Natural killer cell (primary cell): ENCODE measurements at regions not wholly inside any gene's neighbourhood (a gene's known extent, or its start where the extent isn't known, plus 50 kb on each side); places are given as distances from the start of the nearest gene placed in this dataset.

Source experiments
- ATAC-seq, 3 donors: fragments of 150-1000 bp in 2 of 3; fragments of 200-7000 bp in 1 of 3; cut with Tn5 transposase; 1 replicate in 1 of 3; 2 replicates in 2 of 3; pipeline ENCODE4 v1.10.0; 2021; ENCODE audit warnings: mild to moderate bottlenecking in 2 of 3, moderate library complexity in 2 of 3
- DNase-seq, 2 donors: peaks; one replicate each; pipeline versions ENCODE4 v3.0.0 to v3.0.0-alpha.2; 2013 to 2021; ENCODE audit warnings: mixed read lengths in 1 of 2
- H3K27ac ChIP-seq: one replicate; pipeline ENCODE4 v1.5.1; 2013; ENCODE audit warnings: mild to moderate bottlenecking, low read length
- H3K27me3 ChIP-seq: one replicate; pipeline ENCODE4 v1.6.1; 2013; ENCODE audit warnings: low read length; ENCODE audit not compliant: control insufficient read depth, insufficient read depth
- H3K36me3 ChIP-seq: one replicate; pipeline ENCODE4 v1.6.1; 2013; ENCODE audit warnings: low read length; ENCODE audit not compliant: control insufficient read depth, insufficient read depth
- H3K4me1 ChIP-seq: one replicate; pipeline ENCODE4 v1.6.1; 2013; ENCODE audit warnings: low read length; ENCODE audit not compliant: control insufficient read depth, insufficient read depth
- H3K4me3 ChIP-seq: one replicate; pipeline ENCODE4 v1.5.1; 2013; ENCODE audit warnings: low read length
- H3K9me3 ChIP-seq: one replicate; pipeline ENCODE4 v1.6.1; 2013; ENCODE audit warnings: low read length; ENCODE audit not compliant: control insufficient read depth, insufficient read depth
- H3K27ac Mint-ChIP-seq, 2 donors: one replicate each; pipeline ENCODE4 v1.8.0; 2022; ENCODE audit warnings: mild to moderate bottlenecking in 2 of 2, mixed read lengths in 2 of 2, moderate library complexity in 1 of 2
- H3K27me3 Mint-ChIP-seq, 2 donors: one replicate each; pipeline ENCODE4 v1.8.0; 2022; ENCODE audit warnings: low read depth in 2 of 2, mixed read lengths in 2 of 2
- H3K36me3 Mint-ChIP-seq: one replicate; pipeline ENCODE4 v1.8.0; 2022; ENCODE audit warnings: mixed read lengths
- H3K4me1 Mint-ChIP-seq, 2 donors: one replicate each; pipeline ENCODE4 v1.8.0; 2022; ENCODE audit warnings: mixed read lengths in 2 of 2
- H3K4me3 Mint-ChIP-seq: one replicate; pipeline ENCODE4 v1.8.0; 2022; ENCODE audit warnings: mild to moderate bottlenecking, moderate library complexity, mixed read lengths
- H3K9me3 Mint-ChIP-seq, 2 donors: one replicate each; pipeline ENCODE4 v1.8.0; 2022; ENCODE audit warnings: mixed read lengths in 2 of 2
- WGBS: methylation state at CpG from one replicate; pipeline ENCODE4 v1.1.7; 2013; ENCODE audit warnings: missing lambda C conversion rate; ENCODE audit not compliant: insufficient coverage; 5-methylcytosine and 5-hydroxymethylcytosine counted together
- intact Hi-C: fragments of 100-400 bp; cut with micrococcal nuclease; formaldehyde crosslinking; loops from one replicate; pipeline ENCODE4 v1.14.2; 2022
- TF ChIP-seq, protein P1 (sequence below): fragments of 200-600 bp; IDR thresholded peaks from one replicate; pipeline ENCODE4 v1.8.0; 2022; ENCODE audit warnings: antibody characterized with exemption

DNA sequence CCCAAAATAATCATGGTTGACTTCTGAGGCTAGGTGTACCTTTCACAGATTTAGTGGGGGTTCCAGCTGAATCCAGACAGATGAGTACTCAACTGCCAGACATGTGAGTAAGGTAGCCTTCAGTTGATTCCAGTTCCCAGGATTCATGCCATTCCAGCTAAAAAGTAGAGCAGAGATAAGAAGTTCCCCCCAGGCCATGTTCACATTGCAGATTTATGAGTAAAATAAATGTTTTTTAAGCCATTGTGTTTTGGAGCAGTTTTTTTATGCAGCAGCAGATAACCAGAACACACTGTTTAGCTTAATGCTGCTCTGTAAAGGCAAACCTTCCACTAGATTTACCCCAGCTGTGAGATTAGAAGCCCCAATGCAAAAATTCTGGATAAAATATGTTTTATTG, 245.0 kb downstream of the RFPL4B start:
- H3K4me1 Mint-ChIP-seq: no peaks in the 10 kb centered on the region

DNA sequence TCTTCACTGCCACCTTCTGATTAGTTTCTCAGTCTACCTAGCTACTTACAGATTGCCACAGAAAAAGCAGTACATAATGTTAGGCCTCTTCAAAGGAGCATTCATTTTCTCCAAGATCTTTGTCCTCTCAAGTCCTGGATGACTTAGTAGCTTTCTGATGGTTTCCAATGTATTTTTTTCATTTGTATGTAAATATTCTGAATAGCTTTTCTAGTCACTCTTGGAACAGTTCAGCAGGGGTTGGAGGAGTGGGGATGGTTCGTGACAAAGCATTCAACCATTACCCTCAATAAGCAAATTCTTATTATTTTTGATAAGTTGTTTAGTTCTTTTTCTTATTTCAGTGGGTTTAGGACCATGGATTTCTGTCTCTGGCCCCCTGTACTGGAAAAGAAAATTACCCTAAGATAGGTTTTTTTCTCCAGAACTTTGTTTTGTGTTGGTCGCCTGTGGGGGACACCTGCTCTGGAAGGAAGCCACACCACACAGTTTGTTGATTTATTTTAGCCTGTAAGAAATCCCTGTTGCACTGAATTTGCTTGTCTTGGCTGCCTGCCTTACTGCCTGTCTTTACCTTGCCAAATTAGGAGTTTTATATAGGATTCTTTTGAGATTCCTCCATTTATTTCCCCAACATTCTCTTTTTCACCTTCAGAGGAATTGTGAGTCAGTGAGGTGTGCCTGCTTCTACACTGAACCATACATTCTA, 247.9 kb downstream of the RFPL4B start:
- Histone ChIP-seq H3K27me3 (no peaks in the 10 kb centered on the region), H3K36me3 (no peaks in the 10 kb centered on the region), H3K9me3 (no peaks in the 10 kb centered on the region), H3K27ac (no peak overlapping the region), H3K4me1 (no peaks in the 10 kb centered on the region), H3K4me3 (no peak overlapping the region)
- Mint-ChIP-seq H3K27ac (no peak overlapping the region), H3K27me3 (no peaks in the 10 kb centered on the region), H3K36me3 (no peaks in the 10 kb centered on the region), H3K4me3 (no peak overlapping the region), H3K4me1 (no peaks in the 10 kb centered on the region), H3K9me3 (peaks cover 12 to 19% of the 10 kb centered on the region in 2 donors)
- intact Hi-C loops: no loop called here
- 69% methylated on average over 1 of the region's 2 CpGs for WGBS
- ATAC-seq (no peak), DNase-seq (no peak)
- TF ChIP-seq, protein P1, sequence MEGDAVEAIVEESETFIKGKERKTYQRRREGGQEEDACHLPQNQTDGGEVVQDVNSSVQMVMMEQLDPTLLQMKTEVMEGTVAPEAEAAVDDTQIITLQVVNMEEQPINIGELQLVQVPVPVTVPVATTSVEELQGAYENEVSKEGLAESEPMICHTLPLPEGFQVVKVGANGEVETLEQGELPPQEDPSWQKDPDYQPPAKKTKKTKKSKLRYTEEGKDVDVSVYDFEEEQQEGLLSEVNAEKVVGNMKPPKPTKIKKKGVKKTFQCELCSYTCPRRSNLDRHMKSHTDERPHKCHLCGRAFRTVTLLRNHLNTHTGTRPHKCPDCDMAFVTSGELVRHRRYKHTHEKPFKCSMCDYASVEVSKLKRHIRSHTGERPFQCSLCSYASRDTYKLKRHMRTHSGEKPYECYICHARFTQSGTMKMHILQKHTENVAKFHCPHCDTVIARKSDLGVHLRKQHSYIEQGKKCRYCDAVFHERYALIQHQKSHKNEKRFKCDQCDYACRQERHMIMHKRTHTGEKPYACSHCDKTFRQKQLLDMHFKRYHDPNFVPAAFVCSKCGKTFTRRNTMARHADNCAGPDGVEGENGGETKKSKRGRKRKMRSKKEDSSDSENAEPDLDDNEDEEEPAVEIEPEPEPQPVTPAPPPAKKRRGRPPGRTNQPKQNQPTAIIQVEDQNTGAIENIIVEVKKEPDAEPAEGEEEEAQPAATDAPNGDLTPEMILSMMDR: no peak

More for the DNA sequence above, 245.0 kb downstream of the RFPL4B start:
- no peaks in the 10 kb centered on the region for H3K36me3 ChIP-seq
- H3K27ac ChIP-seq: no peak overlapping the region
- no peaks in the 10 kb centered on the region for H3K4me1 ChIP-seq
- Mint-ChIP-seq H3K4me3 (no peak overlapping the region), H3K27me3 (no peaks in the 10 kb centered on the region), H3K9me3 (peaks cover 9 to 11% of the 10 kb centered on the region in 2 donors), H3K36me3 (no peaks in the 10 kb centered on the region), H3K27ac (no peak overlapping the region)
- no peak overlapping the region for H3K4me3 ChIP-seq
- ATAC-seq (no peak), DNase-seq (no peak)
- no peaks in the 10 kb centered on the region for H3K27me3 ChIP-seq
- intact Hi-C loops: no loop called here
- TF ChIP-seq, protein P1: no peak
- H3K9me3 ChIP-seq: no peaks in the 10 kb centered on the region

DNA sequence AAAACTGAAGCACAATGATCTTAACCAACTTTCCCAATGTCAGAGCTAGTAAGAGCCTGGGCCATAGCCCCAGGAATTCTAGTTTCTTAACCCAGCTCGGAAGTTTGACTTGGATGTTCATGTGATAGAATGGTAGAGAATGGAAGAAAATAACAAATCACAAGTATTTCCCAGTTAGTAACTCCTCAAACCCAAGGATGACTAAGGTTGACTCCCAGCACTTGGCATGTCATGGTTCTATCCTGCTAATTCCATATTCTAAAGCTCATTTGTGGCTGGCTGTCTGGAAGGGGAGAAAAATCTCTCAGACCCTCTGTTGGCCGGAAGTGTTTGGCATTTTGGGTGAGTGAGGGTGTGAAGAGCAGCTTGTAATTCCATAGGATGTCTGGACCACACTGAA, 248.7 kb downstream of the RFPL4B start:
- Mint-ChIP-seq H3K4me3 (no peak overlapping the region), H3K9me3 (peaks cover 10 to 25% of the 10 kb centered on the region in 2 donors), H3K36me3 (no peaks in the 10 kb centered on the region), H3K27me3 (no peaks in the 10 kb centered on the region), H3K27ac (no peak overlapping the region), H3K4me1 (no peaks in the 10 kb centered on the region)
- Histone ChIP-seq H3K9me3 (peaks cover 2% of the 10 kb centered on the region), H3K36me3 (no peaks in the 10 kb centered on the region), H3K4me3 (no peak overlapping the region), H3K27me3 (no peaks in the 10 kb centered on the region), H3K4me1 (no peaks in the 10 kb centered on the region), H3K27ac (no peak overlapping the region)
- ATAC-seq (no peak), DNase-seq (no peak)
- WGBS: 40% methylated on average over 1 of the region's 2 CpGs
- intact Hi-C loops: no loop called here
- TF ChIP-seq, protein P1: no peak

DNA sequence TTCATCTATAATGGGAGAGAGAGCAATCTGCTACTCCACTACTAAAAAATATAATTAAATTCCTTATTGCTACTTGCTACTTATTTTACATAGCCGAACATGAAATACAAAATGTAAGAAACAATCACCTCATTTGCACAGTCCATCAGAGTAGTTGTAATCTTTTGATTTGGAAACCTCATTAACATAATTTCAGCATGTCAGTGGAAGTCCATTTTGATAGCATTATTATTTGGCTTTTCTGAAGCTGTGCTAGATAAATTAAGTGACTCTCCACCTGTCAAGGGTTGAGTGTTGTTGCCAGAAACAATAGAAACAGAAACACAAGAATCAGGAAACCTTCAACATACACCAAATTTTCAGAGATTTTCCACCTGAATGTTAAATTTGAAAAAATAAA, 250.0 kb downstream of the RFPL4B start:
- no peak overlapping the region for H3K27ac ChIP-seq
- no peak overlapping the region for H3K27ac Mint-ChIP-seq
- H3K36me3 ChIP-seq: no peaks in the 10 kb centered on the region
- peaks cover 3% of the 10 kb centered on the region for H3K9me3 ChIP-seq
- H3K4me1 ChIP-seq: no peaks in the 10 kb centered on the region
- no peaks in the 10 kb centered on the region for H3K27me3 Mint-ChIP-seq
- intact Hi-C loops: no loop called here
- H3K36me3 Mint-ChIP-seq: no peaks in the 10 kb centered on the region
- DNase-seq (no peak), ATAC-seq (no peak)
- TF ChIP-seq, protein P1: no peak
- no CpG with 5 or more reads among the region's 1 CpG for WGBS
- no peak overlapping the region for H3K4me3 Mint-ChIP-seq
- H3K27me3 ChIP-seq: no peaks in the 10 kb centered on the region
- no peaks in the 10 kb centered on the region for H3K4me1 Mint-ChIP-seq
- H3K4me3 ChIP-seq: no peak overlapping the region
- peaks cover 10 to 25% of the 10 kb centered on the region in 2 donors for H3K9me3 Mint-ChIP-seq
